H54 (cell line): ENCODE measurements at regions not wholly inside any gene's neighbourhood (a gene's known extent, or its start where the extent isn't known, plus 50 kb on each side); places are given as distances from the start of the nearest gene placed in this dataset.
"Not testable (repeated sequence)": the region's sequence is repeated elsewhere in the genome, so short reads cannot be mapped to it uniquely, and the experiment has no call there.

Experiments
- DNase-seq: peaks from one replicate; pipeline ENCODE4 v3.0.0; 2011; ENCODE audit warnings: low spot score, mixed read lengths; ENCODE audit not compliant: insufficient read length
- FAIRE-seq: peaks from 3 replicates; lab custom pipeline; 2011; peaks lifted over from hg19 to GRCh38; lab: Jason Lieb, UNC
- POLR2A ChIP-seq: IDR thresholded peaks from 2 replicates; pipeline ENCODE4 v1.6.1; 2011; ENCODE audit warnings: low read depth, mild to moderate bottlenecking, low read length

- FAIRE-seq, DNase-seq: not testable (repeated sequence)
Observed at GRCh38 chr4:190118519-190118918, 54.2 kb downstream of the DBET start.

GRCh38 chr4:190119474-190119873 lies 54.1 kb upstream of the DUX4 start:
- not testable (repeated sequence) for FAIRE-seq

GRCh38 chr4:190120111-190120514 lies 53.5 kb upstream of the DUX4 start:
- not testable (repeated sequence) for DNase-seq, FAIRE-seq

More at GRCh38 chr4:190119474-190119873, 54.1 kb upstream of the DUX4 start:
- DNase-seq = not testable (repeated sequence)

GRCh38 chr4:190120537-190121001 lies 53.0 kb upstream of the DUX4 start:
- DNase-seq, FAIRE-seq: not testable (repeated sequence)

- not testable (repeated sequence) for FAIRE-seq
Observed at GRCh38 chr4:190121076-190121671, 52.4 kb upstream of the DUX4 start.

GRCh38 chr4:190121759-190122158 lies 51.8 kb upstream of the DUX4 start:
- DNase-seq (no peak), FAIRE-seq (no peak)
- TF ChIP-seq POLR2A = no peak

More at GRCh38 chr4:190121076-190121671, 52.4 kb upstream of the DUX4 start:
- DNase-seq = not testable (repeated sequence)

- not testable (repeated sequence) for DNase-seq
- peak; percentile 60 for FAIRE-seq
Observed at GRCh38 chr4:190122161-190123142, 51.1 kb upstream of the DUX4 start.
